ENCODE measurements at regions not wholly inside any gene's neighbourhood (a gene's known extent, or its start where the extent isn't known, plus 50 kb on each side); places are given as distances from the start of the nearest gene placed in this dataset.

GRCh38 chr7:35889001-35889400 lies 88.1 kb downstream of the SEPTIN7 start:
- no peak overlapping the region for H3K9ac ChIP-seq (ENCODE audit: low read depth in 2 of 2, low read length in 2 of 2)
- TF ChIP-seq CTCF (IDR thresholded peaks at IDR 0.05), result no peak
- H3K9me3 ChIP-seq, result no peaks in the 10 kb centered on the region
- H3K27ac ChIP-seq, result no peak overlapping the region
- H3K27me3 ChIP-seq, result no peaks in the 10 kb centered on the region
- H3K4me3 ChIP-seq, result no peak overlapping the region
- no peak for DNase-seq
- intact Hi-C loops (cut with DNase I), result no loop called here
- H3K36me3 ChIP-seq, result no peaks in the 10 kb centered on the region
- no peaks in the 10 kb centered on the region for H3K4me1 ChIP-seq

GRCh38 chr7:35889870-35890269 lies 89.0 kb downstream of the SEPTIN7 start:
- no peak overlapping the region for H3K4me3 ChIP-seq
- H3K27me3 ChIP-seq, result no peaks in the 10 kb centered on the region
- no peak overlapping the region for H3K27ac ChIP-seq
- no peaks in the 10 kb centered on the region for H3K4me1 ChIP-seq
- intact Hi-C loops (cut with DNase I), result no loop called here
- no peak for TF ChIP-seq CTCF (IDR thresholded peaks at IDR 0.05)
- H3K9me3 ChIP-seq, result no peaks in the 10 kb centered on the region
- DNase-seq, result no peak
- H3K9ac ChIP-seq (ENCODE audit: low read depth in 2 of 2, low read length in 2 of 2), result no peak overlapping the region
- H3K36me3 ChIP-seq, result no peaks in the 10 kb centered on the region

- no peaks in the 10 kb centered on the region for H3K36me3 ChIP-seq
- H3K9me3 ChIP-seq, result no peaks in the 10 kb centered on the region
- H3K9ac ChIP-seq (ENCODE audit: low read depth in 2 of 2, low read length in 2 of 2), result no peak overlapping the region
- no peak overlapping the region for H3K27ac ChIP-seq
- no peak for DNase-seq
- intact Hi-C loops (cut with DNase I), result no loop called here
- no peaks in the 10 kb centered on the region for H3K4me1 ChIP-seq
- no peaks in the 10 kb centered on the region for H3K27me3 ChIP-seq
- no peak for TF ChIP-seq CTCF (IDR thresholded peaks at IDR 0.05)
- H3K4me3 ChIP-seq, result no peak overlapping the region
These were observed 90.4 kb downstream of the SEPTIN7 start for GRCh38 chr7:35891004-35891830.

GRCh38 chr7:35893649-35894048 lies 92.8 kb downstream of the SEPTIN7 start:
- Histone ChIP-seq H3K9me3 (no peaks in the 10 kb centered on the region), H3K27me3 (no peaks in the 10 kb centered on the region), H3K4me1 (no peaks in the 10 kb centered on the region), H3K36me3 (no peaks in the 10 kb centered on the region), H3K27ac (no peak overlapping the region), H3K9ac (ENCODE audit: low read depth in 2 of 2, low read length in 2 of 2) (no peak overlapping the region), H3K4me3 (no peak overlapping the region)
- TF ChIP-seq CTCF (IDR thresholded peaks at IDR 0.05), result no peak
- intact Hi-C loops (cut with DNase I), result no loop called here
- no peak for DNase-seq

- no peak overlapping the region for H3K4me3 ChIP-seq
- H3K9ac ChIP-seq (ENCODE audit: low read depth in 2 of 2, low read length in 2 of 2), result no peak overlapping the region
- no peaks in the 10 kb centered on the region for H3K36me3 ChIP-seq
- no peaks in the 10 kb centered on the region for H3K4me1 ChIP-seq
- no peak for TF ChIP-seq CTCF (IDR thresholded peaks at IDR 0.05)
- no peaks in the 10 kb centered on the region for H3K27me3 ChIP-seq
- intact Hi-C loops (cut with DNase I), result no loop called here
- no peak for DNase-seq
- no peaks in the 10 kb centered on the region for H3K9me3 ChIP-seq
- H3K27ac ChIP-seq, result no peak overlapping the region
These were observed 93.9 kb downstream of the SEPTIN7 start for GRCh38 chr7:35894721-35895120.
